ENCODE measurements at regions not wholly inside any gene's neighbourhood (a gene's known extent, or its start where the extent isn't known, plus 50 kb on each side); places are given as distances from the start of the nearest gene placed in this dataset.

DNA sequence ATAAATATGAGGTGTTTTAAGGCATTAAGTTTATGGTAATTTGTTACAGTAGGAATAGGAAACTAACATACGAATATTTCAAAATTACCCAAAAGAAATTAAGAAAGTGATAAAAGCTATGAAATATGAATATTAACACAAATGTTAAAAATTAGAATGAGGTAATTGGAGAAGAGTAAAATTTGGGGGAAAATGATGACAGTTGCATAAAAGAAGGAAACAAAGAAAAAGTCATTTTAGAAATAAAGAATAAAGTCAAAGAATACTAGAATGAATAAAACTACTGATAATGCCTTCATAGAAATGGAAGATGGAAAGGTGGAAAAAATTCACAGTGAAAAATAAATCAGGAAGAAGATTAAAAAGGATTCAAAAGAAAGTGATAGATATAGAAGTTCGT, 522.9 kb upstream of the NR3C2 start:
- DNase-seq (ENCODE audit: low read depth, low spot score) (no peak), FAIRE-seq (no peak)
- Histone ChIP-seq H2AFZ (ENCODE audit: control insufficient read depth, low read length) (no peak overlapping the region), H3K27me3 (ENCODE audit: control insufficient read depth, extremely low read depth, insufficient read depth, low read length) (no peaks in the 10 kb centered on the region), H3K9me3 (ENCODE audit: control insufficient read depth, low read depth, low read length) (no peaks in the 10 kb centered on the region), H3K9ac (ENCODE audit: control insufficient read depth, extremely low read depth, insufficient read depth, low read length) (no peak overlapping the region), H4K20me1 (ENCODE audit: control insufficient read depth, extremely low read depth, insufficient read depth, low read length) (no peaks in the 10 kb centered on the region), H3K9me1 (ENCODE audit: control insufficient read depth, extremely low read depth, insufficient read depth, low read length) (no peaks in the 10 kb centered on the region), H3K36me3 (ENCODE audit: control insufficient read depth in 2 of 2, extremely low read depth in 1 of 2, insufficient read depth in 2 of 2, low read length in 2 of 2) (no peaks in the 10 kb centered on the region), H3K4me2 (ENCODE audit: control insufficient read depth, extremely low read depth, insufficient read depth, low read depth, low read length) (no peak overlapping the region), H3K4me1 (ENCODE audit: control insufficient read depth, extremely low read depth, insufficient read depth, low read length) (no peaks in the 10 kb centered on the region), H3K79me2 (ENCODE audit: control insufficient read depth, insufficient read depth, low read length) (no peaks in the 10 kb centered on the region), H3K4me3 (ENCODE audit: control insufficient read depth in 2 of 3, extremely low read depth in 1 of 3, insufficient read depth in 2 of 3, low read depth in 1 of 3, low read length in 3 of 3) (no peak overlapping the region), H3K27ac (ENCODE audit: control insufficient read depth, insufficient read depth, low read length) (no peak overlapping the region)
- dilution Hi-C loops (cut with MboI; ENCODE audit: extremely low pct_ligation_motif_present, low sequenced_read_pairs), result no loop called here
- TF ChIP-seq EZH2 (IDR thresholded peaks at IDR 0.05; ENCODE audit: low read length), result no peak
- TF ChIP-seq, protein P1, sequence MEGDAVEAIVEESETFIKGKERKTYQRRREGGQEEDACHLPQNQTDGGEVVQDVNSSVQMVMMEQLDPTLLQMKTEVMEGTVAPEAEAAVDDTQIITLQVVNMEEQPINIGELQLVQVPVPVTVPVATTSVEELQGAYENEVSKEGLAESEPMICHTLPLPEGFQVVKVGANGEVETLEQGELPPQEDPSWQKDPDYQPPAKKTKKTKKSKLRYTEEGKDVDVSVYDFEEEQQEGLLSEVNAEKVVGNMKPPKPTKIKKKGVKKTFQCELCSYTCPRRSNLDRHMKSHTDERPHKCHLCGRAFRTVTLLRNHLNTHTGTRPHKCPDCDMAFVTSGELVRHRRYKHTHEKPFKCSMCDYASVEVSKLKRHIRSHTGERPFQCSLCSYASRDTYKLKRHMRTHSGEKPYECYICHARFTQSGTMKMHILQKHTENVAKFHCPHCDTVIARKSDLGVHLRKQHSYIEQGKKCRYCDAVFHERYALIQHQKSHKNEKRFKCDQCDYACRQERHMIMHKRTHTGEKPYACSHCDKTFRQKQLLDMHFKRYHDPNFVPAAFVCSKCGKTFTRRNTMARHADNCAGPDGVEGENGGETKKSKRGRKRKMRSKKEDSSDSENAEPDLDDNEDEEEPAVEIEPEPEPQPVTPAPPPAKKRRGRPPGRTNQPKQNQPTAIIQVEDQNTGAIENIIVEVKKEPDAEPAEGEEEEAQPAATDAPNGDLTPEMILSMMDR (optimal IDR thresholded peaks at IDR 0.05 in 1 of 3, IDR thresholded peaks at IDR 0.05 in 1 of 3, conservative IDR thresholded peaks at IDR 0.05 in 1 of 3; ENCODE audit: extremely low read depth in 1 of 3, insufficient read depth in 2 of 3, low read length in 3 of 3), result no peak

DNA sequence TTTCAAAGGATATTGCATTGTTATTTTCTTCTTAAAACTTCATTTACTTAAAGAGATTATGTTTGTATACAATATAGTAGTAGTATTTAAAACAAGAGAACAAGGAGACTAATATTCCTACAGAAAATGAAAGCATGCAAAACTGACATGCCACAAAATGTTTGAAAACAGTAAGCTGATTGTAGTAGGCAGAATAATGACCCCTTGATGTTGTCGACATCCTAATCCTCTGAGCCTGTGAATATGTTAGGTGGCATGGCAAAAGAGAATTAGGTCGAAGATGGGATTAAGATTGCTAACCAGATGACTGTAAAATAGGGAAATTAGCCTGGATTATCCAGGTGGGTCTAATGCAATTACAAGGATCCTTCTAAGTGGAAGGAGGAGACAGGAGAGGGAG, 522.2 kb upstream of the NR3C2 start:
- no peak overlapping the region for H3K27ac ChIP-seq (ENCODE audit: control insufficient read depth, insufficient read depth, low read length)
- no peaks in the 10 kb centered on the region for H3K36me3 ChIP-seq (ENCODE audit: control insufficient read depth in 2 of 2, extremely low read depth in 1 of 2, insufficient read depth in 2 of 2, low read length in 2 of 2)
- no peaks in the 10 kb centered on the region for H3K9me1 ChIP-seq (ENCODE audit: control insufficient read depth, extremely low read depth, insufficient read depth, low read length)
- H3K4me2 ChIP-seq (ENCODE audit: control insufficient read depth, extremely low read depth, insufficient read depth, low read depth, low read length), result no peak overlapping the region
- H3K4me3 ChIP-seq (ENCODE audit: control insufficient read depth in 2 of 3, extremely low read depth in 1 of 3, insufficient read depth in 2 of 3, low read depth in 1 of 3, low read length in 3 of 3), result no peak overlapping the region
- no peaks in the 10 kb centered on the region for H3K27me3 ChIP-seq (ENCODE audit: control insufficient read depth, extremely low read depth, insufficient read depth, low read length)
- H3K9me3 ChIP-seq (ENCODE audit: control insufficient read depth, low read depth, low read length), result no peaks in the 10 kb centered on the region
- no peaks in the 10 kb centered on the region for H3K79me2 ChIP-seq (ENCODE audit: control insufficient read depth, insufficient read depth, low read length)
- H2AFZ ChIP-seq (ENCODE audit: control insufficient read depth, low read length), result no peak overlapping the region
- H4K20me1 ChIP-seq (ENCODE audit: control insufficient read depth, extremely low read depth, insufficient read depth, low read length), result no peaks in the 10 kb centered on the region
- no peaks in the 10 kb centered on the region for H3K4me1 ChIP-seq (ENCODE audit: control insufficient read depth, extremely low read depth, insufficient read depth, low read length)
- dilution Hi-C loops (cut with MboI; ENCODE audit: extremely low pct_ligation_motif_present, low sequenced_read_pairs), result no loop called here
- no peak for DNase-seq (ENCODE audit: low read depth, low spot score)
- H3K9ac ChIP-seq (ENCODE audit: control insufficient read depth, extremely low read depth, insufficient read depth, low read length), result no peak overlapping the region
- TF ChIP-seq, protein P1 (optimal IDR thresholded peaks at IDR 0.05 in 1 of 3, IDR thresholded peaks at IDR 0.05 in 1 of 3, conservative IDR thresholded peaks at IDR 0.05 in 1 of 3; ENCODE audit: extremely low read depth in 1 of 3, insufficient read depth in 2 of 3, low read length in 3 of 3), result no peak
- no peak for TF ChIP-seq EZH2 (IDR thresholded peaks at IDR 0.05; ENCODE audit: low read length)
- no peak for FAIRE-seq
